K562 (cell line): ENCODE measurements at regions not wholly inside any gene's neighbourhood (a gene's known extent, or its start where the extent isn't known, plus 50 kb on each side); places are given as distances from the start of the nearest gene placed in this dataset.

Experiments used
- ATAC-seq: fragments of 200-7000 bp; cut with Tn5 transposase; 3 replicates; pipeline ENCODE4 v1.9.1; 2020; ENCODE audit warnings: moderate library complexity
- BruUV-seq: library from RNA; stranded (reverse); fragments of 400-500 nt; replicated peaks from 2 replicates; lab custom pipeline; 2021; lab: Mats Ljungman, UMichigan
- CTCF ChIA-PET: fragments of 300-600 bp; formaldehyde crosslinking; extraction: SDS; loops from one replicate; lab custom pipeline; 2021; ENCODE audit warnings: low intra/inter-chr PET ratio; lab: Yijun Ruan, JAX
- POLR2A ChIA-PET: fragments of 300-600, 350-650 bp; sonication (Branson Sonifier 250); formaldehyde crosslinking; extraction: SDS; loops from one replicate; lab custom pipeline; 2021; ENCODE audit warnings: antibody characterized with exemption, inconsistent platforms; lab: Yijun Ruan, JAX
- DNase-seq, 4 experiments: peaks; one replicate each; pipeline versions ENCODE4 v3.0.0 to v3.0.0-alpha.2; 2011 to 2018; ENCODE audit warnings: low spot score in 3 of 4, mixed read lengths in 3 of 4; ENCODE audit errors: extremely low read depth in 1 of 4
- FAIRE-seq: peaks from 2 replicates; lab custom pipeline; 2011; peaks lifted over from hg19 to GRCh38; lab: Jason Lieb, UNC
- H2AFZ ChIP-seq: 2 replicates; pipeline ENCODE4 v1.6.0; 2011; ENCODE audit warnings: low read depth, low read length, control low read depth, inconsistent platforms
- H3K27ac ChIP-seq: fragments of 200-600 bp; 3 replicates; pipeline ENCODE4 v1.8.0; 2011; ENCODE audit warnings: low read depth, mild to moderate bottlenecking, control low read depth, inconsistent platforms, low read length, moderate library complexity, mixed read lengths; ENCODE audit errors: extremely low read depth
- H3K27me3 ChIP-seq, 2 experiments: fragments of 300-600 bp in 1 of 2; 2 replicates in 1 of 2; 3 replicates in 1 of 2; pipeline versions ENCODE4 v1.6.0 to v1.8.0; 2011; ENCODE audit warnings: inconsistent platforms in 2 of 2, low read length in 2 of 2, mild to moderate bottlenecking in 1 of 2, mixed read lengths in 1 of 2, moderate library complexity in 1 of 2; ENCODE audit not compliant: control insufficient read depth in 2 of 2, insufficient read depth in 2 of 2
- H3K36me3 ChIP-seq: fragments of 300-600 bp; 3 replicates; pipeline ENCODE4 v1.8.0; 2011; ENCODE audit warnings: mild to moderate bottlenecking, low read length, inconsistent platforms; ENCODE audit not compliant: control insufficient read depth, insufficient read depth
- H3K4me1 ChIP-seq, 2 experiments: fragments of 200-600 bp in 1 of 2; replicated peaks in 1 of 2; 2 replicates in 1 of 2; 3 replicates in 1 of 2; pipeline versions ENCODE4 v1.5.1 to v1.8.0; 2011; ENCODE audit warnings: inconsistent platforms in 2 of 2, low read length in 2 of 2, mild to moderate bottlenecking in 1 of 2, mixed read lengths in 1 of 2, moderate library complexity in 1 of 2; ENCODE audit not compliant: control insufficient read depth in 2 of 2, insufficient read depth in 2 of 2
- H3K4me2 ChIP-seq: 2 replicates; pipeline ENCODE4 v1.6.1; 2011; ENCODE audit warnings: low read length, control low read depth, inconsistent platforms, mixed read lengths; ENCODE audit not compliant: insufficient read depth
- H3K4me3 ChIP-seq: fragments of 200-600 bp; sonication (generic), shearing (Covaris generic); 2 replicates; pipeline ENCODE4 v1.5.1; 2016; ENCODE audit warnings: control low read depth, inconsistent platforms
- H3K79me2 ChIP-seq: fragments of 200-600 bp; 3 replicates; pipeline ENCODE4 v1.8.0; 2011; ENCODE audit warnings: low read length, inconsistent platforms; ENCODE audit not compliant: control insufficient read depth, insufficient read depth
- H3K9ac ChIP-seq, 2 experiments: 2 replicates each; pipeline versions ENCODE4 v1.6.0 to v1.6.1; 2011; ENCODE audit warnings: low read depth in 2 of 2, low read length in 2 of 2, control low read depth in 1 of 2, inconsistent platforms in 1 of 2, mild to moderate bottlenecking in 1 of 2, mixed read lengths in 1 of 2; ENCODE audit not compliant: insufficient read depth in 1 of 2
- H3K9me1 ChIP-seq: one replicate; pipeline ENCODE4 v1.6.0; 2011; ENCODE audit warnings: inconsistent platforms, mild to moderate bottlenecking, low read length, moderate library complexity; ENCODE audit not compliant: control insufficient read depth, insufficient read depth
- H3K9me3 ChIP-seq: replicated peaks from 2 replicates; pipeline ENCODE4 v1.5.1; 2011; ENCODE audit warnings: low read depth, low read length, inconsistent platforms; ENCODE audit not compliant: control insufficient read depth, insufficient read depth
- H4K20me1 ChIP-seq: replicated peaks from 2 replicates; pipeline ENCODE4 v1.6.1; 2011; ENCODE audit warnings: low read length, inconsistent platforms, mixed read lengths; ENCODE audit not compliant: control insufficient read depth, insufficient read depth
- ADNP ChIP-seq: fragments of 200-800 bp; sonication (Bioruptor generic); IDR thresholded peaks from 2 replicates; pipeline ENCODE4 v1.6.1; 2016; ENCODE audit warnings: missing genetic modification characterization, missing compliant biosample characterization
- E2F3 ChIP-seq: fragments of 250-450 bp; sonication (Bioruptor Pico); IDR thresholded peaks from 2 replicates; pipeline ENCODE4 v1.4.0; 2020; ENCODE audit warnings: mild to moderate bottlenecking
- FOXJ3 ChIP-seq: sonication (generic); formaldehyde crosslinking; IDR thresholded peaks from 2 replicates; pipeline ENCODE4 v1.4.0; 2020; ENCODE audit warnings: mild to moderate bottlenecking, missing genetic modification reagents
- HDAC8 ChIP-seq: fragments of 450-650 bp; IDR thresholded peaks from 2 replicates; pipeline ENCODE4 v1.6.1; 2016; ENCODE audit warnings: mild to moderate bottlenecking, missing genetic modification characterization, moderate library complexity, missing compliant biosample characterization
- HEY1 ChIP-seq: fragments of 250-450 bp; sonication (Bioruptor Pico); IDR thresholded peaks from 2 replicates; pipeline ENCODE4 v1.5.0; 2020; ENCODE audit warnings: mild to moderate bottlenecking, moderate library complexity, borderline replicate concordance
- KLF13 ChIP-seq: fragments of 450-650 bp; IDR thresholded peaks from 2 replicates; pipeline ENCODE4 v1.6.1; 2016; ENCODE audit warnings: missing genetic modification characterization, low read depth, mild to moderate bottlenecking, missing compliant biosample characterization, moderate library complexity, borderline replicate concordance
- MEIS2 ChIP-seq: fragments of 450-650 bp; IDR thresholded peaks from 2 replicates; pipeline ENCODE4 v1.6.1; 2014; ENCODE audit warnings: mild to moderate bottlenecking; ENCODE audit not compliant: partially characterized antibody
- NUFIP1 ChIP-seq: fragments of 450-650 bp; IDR thresholded peaks from 2 replicates; pipeline ENCODE4 v1.6.1; 2018; ENCODE audit not compliant: partially characterized antibody
- ZBTB8A ChIP-seq: fragments of 450-650 bp; IDR thresholded peaks from 2 replicates; pipeline ENCODE4 v1.6.1; 2018; ENCODE audit warnings: mild to moderate bottlenecking, moderate library complexity; ENCODE audit not compliant: partially characterized antibody
- WGBS: fragments of 100-300 bp; shearing (Covaris generic); methylation state at CpG from one replicate; pipeline ENCODE4 v1.1.6; 2016; ENCODE audit warnings: low coverage, mixed read lengths; ENCODE audit not compliant: insufficient coverage; ENCODE audit errors: missing lambda C conversion rate; 5-methylcytosine and 5-hydroxymethylcytosine counted together
- in situ Hi-C: fragments of 300-500 bp; cut with MboI; formaldehyde crosslinking; loops from 4 replicates; pipeline ENCODE4 v1.15.0; 2018; ENCODE audit warnings: inconsistent platforms, mixed read lengths
- intact Hi-C: fragments of 100-400 bp; cut with micrococcal nuclease; formaldehyde crosslinking; loops from 2 replicates; pipeline ENCODE4 v1.14.2; 2022
- TF ChIP-seq, protein P1 (sequence below): fragments of 150-350 bp; IDR thresholded peaks from 2 replicates; pipeline ENCODE4 v1.6.1; 2014; ENCODE audit warnings: low read depth, mild to moderate bottlenecking, low read length, borderline replicate concordance

DNA sequence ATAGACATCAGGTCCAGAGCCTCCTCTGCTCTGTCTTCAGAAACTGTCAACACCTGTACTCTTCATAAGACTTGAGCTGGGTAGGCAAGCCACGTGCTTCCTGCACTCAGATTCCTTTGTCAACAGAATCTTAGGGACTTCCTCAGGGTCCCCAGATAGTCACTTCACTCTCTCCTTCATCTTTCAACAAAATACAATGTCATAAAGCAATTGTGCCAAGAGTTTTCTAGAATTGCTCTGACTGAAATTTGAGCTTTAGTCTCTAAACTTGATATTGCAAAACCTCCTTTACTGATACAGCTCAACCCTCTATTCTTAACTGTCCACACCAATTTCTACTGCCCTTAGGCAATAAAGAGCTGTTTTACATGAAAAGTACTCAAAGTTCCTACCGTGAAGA lies 179.9 kb downstream of the IRS2 start:
- ATAC-seq (no peak), FAIRE-seq (no peak), DNase-seq (no peak)
- in situ Hi-C loops (no loop called here), intact Hi-C loops (no loop called here)
- no peaks in the 10 kb centered on the region for H3K79me2 ChIP-seq
- H3K9me1 ChIP-seq = no peaks in the 10 kb centered on the region
- H3K36me3 ChIP-seq = no peaks in the 10 kb centered on the region
- H4K20me1 ChIP-seq = no peaks in the 10 kb centered on the region
- H3K27me3 ChIP-seq = no peaks in the 10 kb centered on the region
- POLR2A ChIA-PET = no interaction called here
- no peak overlapping the region for H2AFZ ChIP-seq
- H3K9ac ChIP-seq = no peak overlapping the region
- H3K4me2 ChIP-seq = no peak overlapping the region
- no peak overlapping the region for H3K27ac ChIP-seq
- H3K4me3 ChIP-seq = no peak overlapping the region
- no peaks in the 10 kb centered on the region for H3K4me1 ChIP-seq
- CTCF ChIA-PET = no interaction called here
- BruUV-seq = no TSS peak
- H3K9me3 ChIP-seq = no peaks in the 10 kb centered on the region
- 0% methylated on average over 1 of the region's 2 CpGs for whole genome bisulfite sequencing
- TF ChIP-seq, protein P1, sequence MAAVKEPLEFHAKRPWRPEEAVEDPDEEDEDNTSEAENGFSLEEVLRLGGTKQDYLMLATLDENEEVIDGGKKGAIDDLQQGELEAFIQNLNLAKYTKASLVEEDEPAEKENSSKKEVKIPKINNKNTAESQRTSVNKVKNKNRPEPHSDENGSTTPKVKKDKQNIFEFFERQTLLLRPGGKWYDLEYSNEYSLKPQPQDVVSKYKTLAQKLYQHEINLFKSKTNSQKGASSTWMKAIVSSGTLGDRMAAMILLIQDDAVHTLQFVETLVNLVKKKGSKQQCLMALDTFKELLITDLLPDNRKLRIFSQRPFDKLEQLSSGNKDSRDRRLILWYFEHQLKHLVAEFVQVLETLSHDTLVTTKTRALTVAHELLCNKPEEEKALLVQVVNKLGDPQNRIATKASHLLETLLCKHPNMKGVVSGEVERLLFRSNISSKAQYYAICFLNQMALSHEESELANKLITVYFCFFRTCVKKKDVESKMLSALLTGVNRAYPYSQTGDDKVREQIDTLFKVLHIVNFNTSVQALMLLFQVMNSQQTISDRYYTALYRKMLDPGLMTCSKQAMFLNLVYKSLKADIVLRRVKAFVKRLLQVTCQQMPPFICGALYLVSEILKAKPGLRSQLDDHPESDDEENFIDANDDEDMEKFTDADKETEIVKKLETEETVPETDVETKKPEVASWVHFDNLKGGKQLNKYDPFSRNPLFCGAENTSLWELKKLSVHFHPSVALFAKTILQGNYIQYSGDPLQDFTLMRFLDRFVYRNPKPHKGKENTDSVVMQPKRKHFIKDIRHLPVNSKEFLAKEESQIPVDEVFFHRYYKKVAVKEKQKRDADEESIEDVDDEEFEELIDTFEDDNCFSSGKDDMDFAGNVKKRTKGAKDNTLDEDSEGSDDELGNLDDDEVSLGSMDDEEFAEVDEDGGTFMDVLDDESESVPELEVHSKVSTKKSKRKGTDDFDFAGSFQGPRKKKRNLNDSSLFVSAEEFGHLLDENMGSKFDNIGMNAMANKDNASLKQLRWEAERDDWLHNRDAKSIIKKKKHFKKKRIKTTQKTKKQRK = no peak
- TF ChIP-seq FOXJ3 (CRISPR knock-in tag) (no peak), ADNP (tag) (no peak), ZBTB8A (no peak), E2F3 (no peak), HEY1 (CRISPR knock-in tag) (no peak), KLF13 (tag) (no peak), NUFIP1 (no peak), HDAC8 (no peak), MEIS2 (no peak)
